ENCODE measurements at regions not wholly inside any gene's neighbourhood (a gene's known extent, or its start where the extent isn't known, plus 50 kb on each side); places are given as distances from the start of the nearest gene placed in this dataset.

GRCh38 chr3:81929697-81930096 lies 168.3 kb upstream of the GBE1 start:
- no peaks in the 10 kb centered on the region for H3K9me3 ChIP-seq
- intact Hi-C loops (cut with DNase I): no loop called here
- TF ChIP-seq CTCF (IDR thresholded peaks at IDR 0.05): no peak
- no peak for TF ChIP-seq POLR2A (IDR thresholded peaks at IDR 0.05)
- H3K4me1 ChIP-seq: no peaks in the 10 kb centered on the region
- no peaks in the 10 kb centered on the region for H3K27me3 ChIP-seq
- H3K36me3 ChIP-seq: no peaks in the 10 kb centered on the region
- no peak overlapping the region for H3K4me3 ChIP-seq
- DNase-seq (no peak), ATAC-seq (no peak)
- no peak overlapping the region for H3K27ac ChIP-seq

- no peak overlapping the region for H3K4me3 ChIP-seq
- H3K4me1 ChIP-seq: no peaks in the 10 kb centered on the region
- DNase-seq: no peak
- TF ChIP-seq CTCF (IDR thresholded peaks at IDR 0.05) (no peak), POLR2A (IDR thresholded peaks at IDR 0.05) (no peak)
- no peak overlapping the region for H3K27ac ChIP-seq
- H3K9me3 ChIP-seq: no peaks in the 10 kb centered on the region
- intact Hi-C loops (cut with DNase I): no loop called here
- 88 to 97% (median 92%) methylated on average over 1 of the region's 1 CpG for WGBS, 4 donors
- no peaks in the 10 kb centered on the region for H3K36me3 ChIP-seq
- ATAC-seq: no peak
- H3K27me3 ChIP-seq: no peaks in the 10 kb centered on the region
Observed at GRCh38 chr3:81927811-81928210, 166.4 kb upstream of the GBE1 start.

GRCh38 chr3:81925385-81925784 lies 163.9 kb upstream of the GBE1 start:
- no peak for TF ChIP-seq CTCF (IDR thresholded peaks at IDR 0.05)
- TF ChIP-seq POLR2A (IDR thresholded peaks at IDR 0.05): no peak
- intact Hi-C loops (cut with DNase I): no loop called here
- no peaks in the 10 kb centered on the region for H3K9me3 ChIP-seq
- peaks cover 0 to 5% (median 0%) of the 10 kb centered on the region in 12 donors for H3K4me1 ChIP-seq
- no peak for DNase-seq
- no peaks in the 10 kb centered on the region for H3K36me3 ChIP-seq
- ATAC-seq: no peak
- H3K27me3 ChIP-seq: no peaks in the 10 kb centered on the region
- no peak overlapping the region for H3K4me3 ChIP-seq
- H3K27ac ChIP-seq: no peak overlapping the region

GRCh38 chr3:81923038-81923437 lies 161.6 kb upstream of the GBE1 start:
- DNase-seq: no peak
- H3K4me1 ChIP-seq: peaks cover 0 to 5% (median 0%) of the 10 kb centered on the region in 12 donors
- WGBS, 4 donors: 94 to 98% (median 94%) methylated on average over 2 of the region's 2 CpGs
- H3K27ac ChIP-seq: no peak overlapping the region
- TF ChIP-seq CTCF (IDR thresholded peaks at IDR 0.05) (no peak), POLR2A (IDR thresholded peaks at IDR 0.05) (no peak)
- intact Hi-C loops (cut with DNase I): no loop called here
- H3K27me3 ChIP-seq: no peaks in the 10 kb centered on the region
- H3K4me3 ChIP-seq: no peak overlapping the region
- no peaks in the 10 kb centered on the region for H3K9me3 ChIP-seq
- ATAC-seq: no peak
- no peaks in the 10 kb centered on the region for H3K36me3 ChIP-seq

Measured in heart left ventricle (tissue), 16 donors.